ENCODE measurements at regions not wholly inside any gene's neighbourhood (a gene's known extent, or its start where the extent isn't known, plus 50 kb on each side); places are given as distances from the start of the nearest gene placed in this dataset.

DNA sequence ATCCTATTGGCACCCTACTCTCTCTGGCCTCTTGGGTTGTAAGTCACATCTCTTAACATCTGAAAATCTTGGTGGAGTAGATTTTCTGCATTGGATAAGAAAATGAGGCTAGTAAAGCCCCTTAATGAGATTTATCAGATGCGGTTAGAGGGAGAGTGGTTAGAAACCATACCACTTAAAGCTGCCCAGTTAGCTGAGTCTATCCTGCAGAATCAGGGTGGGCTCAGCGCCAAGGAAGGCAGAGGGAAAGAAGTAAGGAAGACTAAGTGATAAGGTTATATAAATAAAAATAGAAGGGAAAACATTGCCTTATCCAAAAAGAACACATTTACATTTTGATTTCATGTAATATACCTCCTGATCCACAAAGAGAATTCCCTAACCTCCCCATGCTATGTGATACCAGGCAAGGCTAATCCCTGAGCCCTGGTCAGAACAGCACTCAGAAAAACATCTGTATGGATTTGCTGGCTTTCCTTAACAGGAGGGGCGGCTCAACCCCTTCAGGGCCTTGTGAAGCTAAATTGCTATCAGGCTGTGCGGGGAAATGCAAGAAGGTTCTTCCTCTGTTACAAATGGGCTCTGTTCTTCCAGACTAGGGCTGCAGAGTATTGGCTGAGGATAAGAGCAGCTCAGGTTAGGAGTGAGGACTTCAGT is 101.7 kb downstream of the SNX19 start:
- Histone ChIP-seq H3K36me3 (ENCODE audit: control insufficient read depth in 2 of 2, insufficient read depth in 1 of 2, low read length in 2 of 2) (no peaks in the 10 kb centered on the region), H3K4me1 (ENCODE audit: control insufficient read depth, insufficient read depth, low read length) (peaks cover 11% of the 10 kb centered on the region; the same call in 1 of the 2 replicates), H3K4me3 (ENCODE audit: low read depth, low read length) (no peak overlapping the region), H3K9me3 (ENCODE audit: control insufficient read depth, insufficient read depth, low read depth, low read length) (no peaks in the 10 kb centered on the region), H3K27ac (ENCODE audit: extremely low read depth, low read depth, low read length) (no peak overlapping the region; the same call in 1 of the 2 replicates)
- POLR2A ChIA-PET, result no interaction called here
- no peak for TF ChIP-seq MEIS1 (CRISPR knock-in tag; IDR thresholded peaks at IDR 0.05; ENCODE audit: borderline replicate concordance)
- no peak for TF ChIP-seq MYNN (tag by site-specific recombination; IDR thresholded peaks at IDR 0.05; ENCODE audit: borderline replicate concordance)
- CTCF ChIA-PET, result interaction anchor here (0.7 to 1.5 kb wide), 5 partner anchors 9 to 384 kb away, joined by 3 to 7 read pairs (median 4); no protein-coding TSS in a partner anchor

DNA sequence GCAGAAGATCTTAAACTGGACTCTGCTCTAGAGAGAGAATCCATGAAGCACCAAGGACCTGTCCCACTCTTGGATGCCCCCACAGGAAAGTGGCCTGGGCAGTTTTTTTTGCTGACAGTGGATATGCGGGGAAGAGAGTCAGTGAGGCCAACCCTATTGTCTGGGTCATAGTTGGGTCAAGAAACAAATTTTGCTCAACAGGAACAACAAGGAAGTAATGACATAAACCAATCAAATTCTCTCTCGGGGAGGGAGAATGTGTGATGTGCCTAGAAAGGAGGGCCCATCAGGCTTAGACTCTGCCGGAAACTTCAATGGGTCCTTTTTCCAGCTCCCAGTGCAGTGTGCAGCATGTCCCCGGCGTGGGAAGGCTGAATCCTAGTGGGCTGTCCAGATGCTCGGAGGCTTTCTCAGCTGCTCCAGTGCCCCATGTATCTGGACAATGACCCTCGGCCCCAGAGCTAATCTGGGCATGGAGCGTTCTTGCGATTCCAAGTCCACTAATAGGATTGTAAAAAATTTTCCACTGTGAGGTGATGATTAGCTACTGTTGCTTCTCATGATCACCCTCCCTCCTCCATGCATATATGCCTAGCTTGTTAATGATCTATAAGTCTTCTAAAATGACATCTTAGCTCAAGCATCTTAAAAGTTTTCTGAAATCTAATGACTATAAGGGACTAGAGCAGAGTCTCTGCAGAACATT is 101.0 kb downstream of the SNX19 start:
- TF ChIP-seq ZBTB48 (tag by site-specific recombination; IDR thresholded peaks at IDR 0.05), result no peak
- TF ChIP-seq HOXA7 (CRISPR knock-in tag; IDR thresholded peaks at IDR 0.05; ENCODE audit: borderline replicate concordance), result no peak
- TF ChIP-seq ZFP69B (tag by site-specific recombination; IDR thresholded peaks at IDR 0.05), result no peak
- TF ChIP-seq ZNF155 (tag by site-specific recombination; IDR thresholded peaks at IDR 0.05), result no peak
- TF ChIP-seq, protein P1, sequence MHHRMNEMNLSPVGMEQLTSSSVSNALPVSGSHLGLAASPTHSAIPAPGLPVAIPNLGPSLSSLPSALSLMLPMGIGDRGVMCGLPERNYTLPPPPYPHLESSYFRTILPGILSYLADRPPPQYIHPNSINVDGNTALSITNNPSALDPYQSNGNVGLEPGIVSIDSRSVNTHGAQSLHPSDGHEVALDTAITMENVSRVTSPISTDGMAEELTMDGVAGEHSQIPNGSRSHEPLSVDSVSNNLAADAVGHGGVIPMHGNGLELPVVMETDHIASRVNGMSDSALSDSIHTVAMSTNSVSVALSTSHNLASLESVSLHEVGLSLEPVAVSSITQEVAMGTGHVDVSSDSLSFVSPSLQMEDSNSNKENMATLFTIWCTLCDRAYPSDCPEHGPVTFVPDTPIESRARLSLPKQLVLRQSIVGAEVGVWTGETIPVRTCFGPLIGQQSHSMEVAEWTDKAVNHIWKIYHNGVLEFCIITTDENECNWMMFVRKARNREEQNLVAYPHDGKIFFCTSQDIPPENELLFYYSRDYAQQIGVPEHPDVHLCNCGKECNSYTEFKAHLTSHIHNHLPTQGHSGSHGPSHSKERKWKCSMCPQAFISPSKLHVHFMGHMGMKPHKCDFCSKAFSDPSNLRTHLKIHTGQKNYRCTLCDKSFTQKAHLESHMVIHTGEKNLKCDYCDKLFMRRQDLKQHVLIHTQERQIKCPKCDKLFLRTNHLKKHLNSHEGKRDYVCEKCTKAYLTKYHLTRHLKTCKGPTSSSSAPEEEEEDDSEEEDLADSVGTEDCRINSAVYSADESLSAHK (tag by site-specific recombination; IDR thresholded peaks at IDR 0.05), result no peak
- TF ChIP-seq FEZF1 (tag by site-specific recombination; IDR thresholded peaks at IDR 0.05), result no peak
- no peak for TF ChIP-seq ZNF76 (tag by site-specific recombination; IDR thresholded peaks at IDR 0.05; ENCODE audit: borderline replicate concordance, low read depth)
- no peaks in the 10 kb centered on the region for H3K9me3 ChIP-seq (ENCODE audit: control insufficient read depth, insufficient read depth, low read depth, low read length)
- POLR2A ChIA-PET, result no interaction called here
- H3K4me1 ChIP-seq (ENCODE audit: control insufficient read depth, insufficient read depth, low read length), result peaks cover 11% of the 10 kb centered on the region; the same call in 1 of the 2 replicates
- H3K4me3 ChIP-seq (ENCODE audit: low read depth, low read length), result no peak overlapping the region
- no peak overlapping the region; the same call in 1 of the 2 replicates for H3K27ac ChIP-seq (ENCODE audit: extremely low read depth, low read depth, low read length)
- no peaks in the 10 kb centered on the region for H3K36me3 ChIP-seq (ENCODE audit: control insufficient read depth in 2 of 2, insufficient read depth in 1 of 2, low read length in 2 of 2)
- CTCF ChIA-PET, result interaction anchor here (0.7 to 1.0 kb wide), 4 partner anchors 12 to 384 kb away, joined by 3 to 7 read pairs (median 4); no protein-coding TSS in a partner anchor

DNA sequence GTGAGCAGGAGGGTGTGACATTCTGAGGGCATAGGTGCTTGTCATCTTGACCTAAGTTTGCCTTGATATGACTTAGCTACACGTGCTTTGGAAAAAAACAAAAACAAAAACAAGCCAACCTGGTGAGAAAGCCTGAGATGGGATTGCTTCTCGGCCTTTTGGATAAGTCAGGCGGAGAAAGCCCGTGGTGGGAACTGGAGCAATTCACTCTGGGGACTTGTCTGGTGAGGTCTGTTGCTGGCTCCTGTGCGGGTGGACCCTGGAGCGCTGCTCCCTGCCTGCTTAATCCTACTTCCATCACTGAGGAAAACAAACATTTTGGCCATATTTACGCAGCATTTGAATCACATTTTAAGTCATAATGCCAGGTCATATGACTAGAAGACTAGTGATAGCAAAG is 100.3 kb downstream of the SNX19 start:
- H3K27ac ChIP-seq (ENCODE audit: extremely low read depth, low read depth, low read length), result no peak overlapping the region
- no peak overlapping the region for H3K4me3 ChIP-seq (ENCODE audit: low read depth, low read length)
- CTCF ChIA-PET, result interaction anchor here (0.6 kb wide), 1 partner anchor 21 kb away, joined by 4 read pairs; no protein-coding TSS in a partner anchor
- H3K4me1 ChIP-seq (ENCODE audit: control insufficient read depth, insufficient read depth, low read length), result peaks cover 11% of the 10 kb centered on the region; the same call in 1 of the 2 replicates
- POLR2A ChIA-PET, result no interaction called here
- H3K36me3 ChIP-seq (ENCODE audit: control insufficient read depth in 2 of 2, insufficient read depth in 1 of 2, low read length in 2 of 2), result no peaks in the 10 kb centered on the region
- H3K9me3 ChIP-seq (ENCODE audit: control insufficient read depth, insufficient read depth, low read depth, low read length), result no peaks in the 10 kb centered on the region
- TF ChIP-seq ZNF140 (tag by site-specific recombination; IDR thresholded peaks at IDR 0.05), result no peak
- no peak for TF ChIP-seq ZNF548 (tag by site-specific recombination; IDR thresholded peaks at IDR 0.05)
- no peak for TF ChIP-seq ZNF335 (tag by site-specific recombination; conservative IDR thresholded peaks at IDR 0.05)
- TF ChIP-seq, protein P2, sequence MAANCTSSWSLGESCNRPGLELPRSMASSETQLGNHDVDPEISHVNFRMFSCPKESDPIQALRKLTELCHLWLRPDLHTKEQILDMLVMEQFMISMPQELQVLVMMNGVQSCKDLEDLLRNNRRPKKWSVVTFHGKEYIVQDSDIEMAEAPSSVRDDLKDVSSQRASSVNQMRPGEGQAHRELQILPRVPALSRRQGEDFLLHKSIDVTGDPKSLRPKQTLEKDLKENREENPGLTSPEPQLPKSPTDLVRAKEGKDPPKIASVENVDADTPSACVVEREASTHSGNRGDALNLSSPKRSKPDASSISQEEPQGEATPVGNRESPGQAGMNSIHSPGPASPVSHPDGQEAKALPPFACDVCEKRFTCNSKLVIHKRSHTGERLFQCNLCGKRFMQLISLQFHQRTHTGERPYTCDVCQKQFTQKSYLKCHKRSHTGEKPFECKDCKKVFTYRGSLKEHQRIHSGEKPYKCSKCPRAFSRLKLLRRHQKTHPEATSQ (tag by site-specific recombination; IDR thresholded peaks at IDR 0.05), result no peak
- TF ChIP-seq ZBTB20 (tag by site-specific recombination; IDR thresholded peaks at IDR 0.05), result no peak
- no peak for TF ChIP-seq BCL11A (tag by site-specific recombination; IDR thresholded peaks at IDR 0.05; ENCODE audit: low read depth)
- TF ChIP-seq ZNF544 (tag by site-specific recombination; IDR thresholded peaks at IDR 0.05), result no peak
- TF ChIP-seq, protein P3, sequence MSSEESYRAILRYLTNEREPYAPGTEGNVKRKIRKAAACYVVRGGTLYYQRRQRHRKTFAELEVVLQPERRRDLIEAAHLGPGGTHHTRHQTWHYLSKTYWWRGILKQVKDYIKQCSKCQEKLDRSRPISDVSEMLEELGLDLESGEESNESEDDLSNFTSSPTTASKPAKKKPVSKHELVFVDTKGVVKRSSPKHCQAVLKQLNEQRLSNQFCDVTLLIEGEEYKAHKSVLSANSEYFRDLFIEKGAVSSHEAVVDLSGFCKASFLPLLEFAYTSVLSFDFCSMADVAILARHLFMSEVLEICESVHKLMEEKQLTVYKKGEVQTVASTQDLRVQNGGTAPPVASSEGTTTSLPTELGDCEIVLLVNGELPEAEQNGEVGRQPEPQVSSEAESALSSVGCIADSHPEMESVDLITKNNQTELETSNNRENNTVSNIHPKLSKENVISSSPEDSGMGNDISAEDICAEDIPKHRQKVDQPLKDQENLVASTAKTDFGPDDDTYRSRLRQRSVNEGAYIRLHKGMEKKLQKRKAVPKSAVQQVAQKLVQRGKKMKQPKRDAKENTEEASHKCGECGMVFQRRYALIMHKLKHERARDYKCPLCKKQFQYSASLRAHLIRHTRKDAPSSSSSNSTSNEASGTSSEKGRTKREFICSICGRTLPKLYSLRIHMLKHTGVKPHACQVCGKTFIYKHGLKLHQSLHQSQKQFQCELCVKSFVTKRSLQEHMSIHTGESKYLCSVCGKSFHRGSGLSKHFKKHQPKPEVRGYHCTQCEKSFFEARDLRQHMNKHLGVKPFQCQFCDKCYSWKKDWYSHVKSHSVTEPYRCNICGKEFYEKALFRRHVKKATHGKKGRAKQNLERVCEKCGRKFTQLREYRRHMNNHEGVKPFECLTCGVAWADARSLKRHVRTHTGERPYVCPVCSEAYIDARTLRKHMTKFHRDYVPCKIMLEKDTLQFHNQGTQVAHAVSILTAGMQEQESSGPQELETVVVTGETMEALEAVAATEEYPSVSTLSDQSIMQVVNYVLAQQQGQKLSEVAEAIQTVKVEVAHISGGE (tag by site-specific recombination; conservative IDR thresholded peaks at IDR 0.05; ENCODE audit: low read depth), result no peak
- no peak for TF ChIP-seq SCRT1 (tag by site-specific recombination; IDR thresholded peaks at IDR 0.05; ENCODE audit: borderline replicate concordance)
- TF ChIP-seq, protein P4, sequence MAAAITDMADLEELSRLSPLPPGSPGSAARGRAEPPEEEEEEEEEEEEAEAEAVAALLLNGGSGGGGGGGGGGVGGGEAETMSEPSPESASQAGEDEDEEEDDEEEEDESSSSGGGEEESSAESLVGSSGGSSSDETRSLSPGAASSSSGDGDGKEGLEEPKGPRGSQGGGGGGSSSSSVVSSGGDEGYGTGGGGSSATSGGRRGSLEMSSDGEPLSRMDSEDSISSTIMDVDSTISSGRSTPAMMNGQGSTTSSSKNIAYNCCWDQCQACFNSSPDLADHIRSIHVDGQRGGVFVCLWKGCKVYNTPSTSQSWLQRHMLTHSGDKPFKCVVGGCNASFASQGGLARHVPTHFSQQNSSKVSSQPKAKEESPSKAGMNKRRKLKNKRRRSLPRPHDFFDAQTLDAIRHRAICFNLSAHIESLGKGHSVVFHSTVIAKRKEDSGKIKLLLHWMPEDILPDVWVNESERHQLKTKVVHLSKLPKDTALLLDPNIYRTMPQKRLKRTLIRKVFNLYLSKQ (tag by site-specific recombination; IDR thresholded peaks at IDR 0.05; ENCODE audit: borderline replicate concordance), result no peak
- TF ChIP-seq ZNF792 (tag by site-specific recombination; IDR thresholded peaks at IDR 0.05), result no peak
- no peak for TF ChIP-seq ZFHX2 (tag by site-specific recombination; conservative IDR thresholded peaks at IDR 0.05)
- no peak for TF ChIP-seq ZFP3 (tag by site-specific recombination; IDR thresholded peaks at IDR 0.05; ENCODE audit: low read depth)
